Type B pancreatic cell (in vitro differentiated cells): ENCODE measurements at regions not wholly inside any gene's neighbourhood (a gene's known extent, or its start where the extent isn't known, plus 50 kb on each side); places are given as distances from the start of the nearest gene placed in this dataset.

Source experiments
- DNase-seq: peaks from one replicate; pipeline ENCODE4 v3.0.0; 2021; ENCODE audit warnings: mixed read lengths; ENCODE audit not compliant: unreplicated experiment; ENCODE audit errors: extremely low spot score
- H3K27ac Mint-ChIP-seq: 2 replicates; pipeline ENCODE4 v1.8.0; 2021; ENCODE audit warnings: mild to moderate bottlenecking, mixed read lengths
- H3K27me3 Mint-ChIP-seq: 2 replicates; pipeline ENCODE4 v1.8.0; 2021; ENCODE audit warnings: mixed read lengths
- H3K36me3 Mint-ChIP-seq: 2 replicates; pipeline ENCODE4 v1.8.0; 2021; ENCODE audit warnings: mixed read lengths
- H3K4me1 Mint-ChIP-seq: one replicate; pipeline ENCODE4 v1.8.0; 2021; ENCODE audit warnings: mixed read lengths; ENCODE audit not compliant: unreplicated experiment
- H3K4me3 Mint-ChIP-seq: 2 replicates; pipeline ENCODE4 v1.8.0; 2021; ENCODE audit warnings: mild to moderate bottlenecking, mixed read lengths
- H3K9me3 Mint-ChIP-seq: 2 replicates; pipeline ENCODE4 v1.8.0; 2021; ENCODE audit warnings: mixed read lengths
- TF ChIP-seq, protein P1 (sequence below): fragments of 200-600 bp; sonication (generic); conservative IDR thresholded peaks from 2 replicates; pipeline ENCODE4 v1.5.0; 2021; ENCODE audit warnings: antibody characterized with exemption, mild to moderate bottlenecking

GRCh38 chr14:101116065-101116464, 212.5 kb upstream of the RTL1 start:
- H3K27me3 Mint-ChIP-seq: peaks cover 17% of the 10 kb centered on the region
- TF ChIP-seq, protein P1, sequence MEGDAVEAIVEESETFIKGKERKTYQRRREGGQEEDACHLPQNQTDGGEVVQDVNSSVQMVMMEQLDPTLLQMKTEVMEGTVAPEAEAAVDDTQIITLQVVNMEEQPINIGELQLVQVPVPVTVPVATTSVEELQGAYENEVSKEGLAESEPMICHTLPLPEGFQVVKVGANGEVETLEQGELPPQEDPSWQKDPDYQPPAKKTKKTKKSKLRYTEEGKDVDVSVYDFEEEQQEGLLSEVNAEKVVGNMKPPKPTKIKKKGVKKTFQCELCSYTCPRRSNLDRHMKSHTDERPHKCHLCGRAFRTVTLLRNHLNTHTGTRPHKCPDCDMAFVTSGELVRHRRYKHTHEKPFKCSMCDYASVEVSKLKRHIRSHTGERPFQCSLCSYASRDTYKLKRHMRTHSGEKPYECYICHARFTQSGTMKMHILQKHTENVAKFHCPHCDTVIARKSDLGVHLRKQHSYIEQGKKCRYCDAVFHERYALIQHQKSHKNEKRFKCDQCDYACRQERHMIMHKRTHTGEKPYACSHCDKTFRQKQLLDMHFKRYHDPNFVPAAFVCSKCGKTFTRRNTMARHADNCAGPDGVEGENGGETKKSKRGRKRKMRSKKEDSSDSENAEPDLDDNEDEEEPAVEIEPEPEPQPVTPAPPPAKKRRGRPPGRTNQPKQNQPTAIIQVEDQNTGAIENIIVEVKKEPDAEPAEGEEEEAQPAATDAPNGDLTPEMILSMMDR: no peak
- DNase-seq: no peak
- H3K4me1 Mint-ChIP-seq: peaks cover 17% of the 10 kb centered on the region
- no peak overlapping the region for H3K27ac Mint-ChIP-seq
- H3K36me3 Mint-ChIP-seq: no peaks in the 10 kb centered on the region
- H3K4me3 Mint-ChIP-seq: no peak overlapping the region
- H3K9me3 Mint-ChIP-seq: no peaks in the 10 kb centered on the region

DNA sequence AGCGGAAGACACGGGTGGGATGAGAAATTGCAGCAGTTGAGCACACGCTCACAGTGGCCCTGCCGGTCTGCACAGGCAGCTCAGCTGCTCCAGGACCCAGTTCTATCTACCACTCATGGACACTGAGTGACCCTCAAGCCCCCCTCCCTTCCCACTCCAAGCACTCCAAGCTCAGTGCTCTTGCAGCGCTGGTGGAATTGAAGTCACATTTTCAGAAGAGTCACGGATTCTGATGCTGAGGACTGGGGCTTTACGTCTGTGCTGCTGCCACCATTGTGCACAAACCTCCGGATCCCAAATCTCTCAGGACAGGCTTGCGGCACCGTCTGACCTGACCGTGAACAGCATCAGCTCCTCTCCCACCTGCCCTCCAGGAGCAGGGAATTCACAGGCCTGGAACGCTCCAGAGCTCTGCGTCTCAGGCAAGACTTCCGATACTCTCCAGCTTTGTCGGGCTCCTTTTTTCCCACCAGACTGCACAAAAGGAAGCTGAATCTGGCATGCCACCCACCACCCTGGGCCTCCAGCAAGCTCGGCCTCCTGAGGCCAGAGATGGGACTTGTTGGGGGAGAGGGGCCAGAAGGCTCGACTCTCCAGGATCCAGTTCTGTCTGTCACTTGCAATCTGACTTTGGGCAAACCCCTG, 213.1 kb upstream of the RTL1 start:
- no peak overlapping the region for H3K4me3 Mint-ChIP-seq
- DNase-seq: no peak
- no peaks in the 10 kb centered on the region for H3K36me3 Mint-ChIP-seq
- peaks cover 17% of the 10 kb centered on the region for H3K27me3 Mint-ChIP-seq
- no peak overlapping the region for H3K27ac Mint-ChIP-seq
- no peaks in the 10 kb centered on the region for H3K9me3 Mint-ChIP-seq
- peaks cover 17% of the 10 kb centered on the region for H3K4me1 Mint-ChIP-seq
- TF ChIP-seq, protein P1: no peak

DNA sequence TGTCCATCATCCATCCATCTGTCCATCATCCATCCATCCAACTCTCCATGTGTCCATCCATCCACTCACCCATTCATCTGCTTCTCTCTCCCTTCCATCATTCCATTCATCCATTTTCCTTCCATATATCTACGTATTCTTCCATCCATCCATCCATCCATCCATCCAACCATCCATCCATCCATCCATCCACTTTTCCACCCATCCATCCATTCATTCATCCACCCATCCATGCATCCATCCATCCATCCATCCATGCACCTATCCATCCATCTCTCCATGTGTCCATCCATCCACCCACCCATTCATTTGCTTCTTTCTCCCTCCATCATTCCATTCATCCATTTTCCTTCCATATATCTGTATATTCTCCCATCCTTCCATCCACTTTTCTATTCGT, 214.0 kb upstream of the RTL1 start:
- Mint-ChIP-seq H3K4me1 (peaks cover 17% of the 10 kb centered on the region), H3K36me3 (no peaks in the 10 kb centered on the region), H3K27ac (no peak overlapping the region), H3K9me3 (no peaks in the 10 kb centered on the region), H3K27me3 (peaks cover 17% of the 10 kb centered on the region), H3K4me3 (no peak overlapping the region)
- TF ChIP-seq, protein P1: no peak
- DNase-seq: no peak

GRCh38 chr14:101118233-101118632, 214.7 kb upstream of the RTL1 start:
- no peak for DNase-seq
- Mint-ChIP-seq H3K27me3 (peaks cover 17% of the 10 kb centered on the region), H3K27ac (no peak overlapping the region), H3K36me3 (no peaks in the 10 kb centered on the region), H3K4me3 (no peak overlapping the region), H3K9me3 (no peaks in the 10 kb centered on the region), H3K4me1 (peaks cover 18% of the 10 kb centered on the region)
- TF ChIP-seq, protein P1: no peak

DNA sequence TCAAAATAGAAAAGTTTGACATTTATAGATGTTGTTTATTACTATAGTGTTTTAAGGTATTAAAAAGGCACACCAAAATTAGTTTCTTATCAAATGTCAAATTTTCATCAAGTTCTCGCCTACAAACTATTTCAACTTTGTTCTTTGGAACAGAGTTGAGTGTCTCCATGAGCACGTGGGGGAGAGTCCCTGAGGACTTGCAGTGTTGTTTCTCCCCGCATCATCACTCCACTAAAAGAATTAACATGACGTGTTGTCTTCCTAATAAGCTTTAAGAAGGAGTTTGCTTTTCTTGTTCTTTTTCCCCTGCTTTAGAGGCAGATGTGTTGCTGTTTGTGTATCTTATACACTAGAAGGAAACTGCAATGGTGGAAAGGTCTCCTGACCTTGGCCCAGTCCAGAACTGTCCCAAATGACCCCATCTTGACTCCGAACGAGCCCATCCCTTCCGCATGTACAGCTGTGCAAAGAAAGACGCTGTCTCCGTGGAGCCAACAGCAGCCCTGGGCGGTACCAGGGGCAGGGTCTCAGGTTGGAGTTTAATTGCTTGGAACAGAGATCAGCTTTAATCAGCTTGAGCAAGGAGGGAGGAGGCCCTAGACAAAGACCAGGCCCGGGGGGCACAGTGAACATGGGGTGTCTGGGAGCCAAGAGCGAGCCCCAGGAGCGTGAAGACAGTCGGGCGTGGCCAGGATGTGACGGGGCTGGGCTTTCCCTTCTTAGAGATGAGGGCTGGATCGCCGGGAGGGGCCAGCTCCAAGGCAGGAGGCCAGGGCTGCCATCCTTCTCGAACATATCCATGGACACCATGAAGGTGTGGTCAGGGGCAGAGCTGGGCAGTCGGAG, 215.4 kb upstream of the RTL1 start:
- DNase-seq: peak; percentile 62
- Mint-ChIP-seq H3K4me1 (peaks cover 25% of the 10 kb centered on the region), H3K4me3 (no peak overlapping the region), H3K9me3 (no peaks in the 10 kb centered on the region), H3K27me3 (peaks cover 17% of the 10 kb centered on the region), H3K27ac (no peak overlapping the region), H3K36me3 (no peaks in the 10 kb centered on the region)
- TF ChIP-seq, protein P1: no peak
